GM18511 (cell line): ENCODE measurements at regions not wholly inside any gene's neighbourhood (a gene's known extent, or its start where the extent isn't known, plus 50 kb on each side); places are given as distances from the start of the nearest gene placed in this dataset.
"Not testable (repeated sequence)": the region's sequence is repeated elsewhere in the genome, so short reads cannot be mapped to it uniquely, and the experiment has no call there.

Source experiments
- ATAC-seq: cut with Tn5 transposase; IDR thresholded peaks from one replicate; pipeline ENCODE4 v1.9.1; 2021; ENCODE audit warnings: mild to moderate bottlenecking, moderate library complexity; ENCODE audit not compliant: unreplicated experiment

- no peak for ATAC-seq
Observed at GRCh38 chr6:14472255-14472985, 354.8 kb downstream of the CD83 start.

GRCh38 chr6:14472986-14473337 lies 355.4 kb downstream of the CD83 start:
- ATAC-seq = no peak

- ATAC-seq = no peak
Observed at GRCh38 chr6:14474816-14475215, 357.2 kb downstream of the CD83 start.

- no peak for ATAC-seq
Observed at GRCh38 chr6:14475306-14475705, 357.7 kb downstream of the CD83 start.

- no peak for ATAC-seq
Observed at GRCh38 chr6:14476793-14477531, 359.4 kb downstream of the CD83 start.

GRCh38 chr6:14477559-14477958 lies 360.0 kb downstream of the CD83 start:
- ATAC-seq = no peak

- ATAC-seq = no peak
Observed at GRCh38 chr6:14478381-14479225, 361.0 kb downstream of the CD83 start.

GRCh38 chr6:14481946-14482345 lies 364.4 kb downstream of the CD83 start:
- ATAC-seq = not testable (repeated sequence)

GRCh38 chr6:14487625-14488024 lies 370.1 kb downstream of the CD83 start:
- ATAC-seq = no peak

GRCh38 chr6:14488180-14488579 lies 370.6 kb downstream of the CD83 start:
- no peak for ATAC-seq

- no peak for ATAC-seq
Observed at GRCh38 chr6:14489445-14489844, 371.9 kb downstream of the CD83 start.

- ATAC-seq = no peak
Observed at GRCh38 chr6:14498748-14499147, 381.2 kb downstream of the CD83 start.

- no peak for ATAC-seq
Observed at GRCh38 chr6:14499309-14499708, 381.7 kb downstream of the CD83 start.

GRCh38 chr6:14499841-14500240 lies 382.3 kb downstream of the CD83 start:
- ATAC-seq = no peak

GRCh38 chr6:14500809-14501208 lies 383.2 kb downstream of the CD83 start:
- ATAC-seq = no peak

- ATAC-seq = no peak
Observed at GRCh38 chr6:14501240-14501639, 383.7 kb downstream of the CD83 start.

GRCh38 chr6:14501914-14502313 lies 384.3 kb downstream of the CD83 start:
- no peak for ATAC-seq

GRCh38 chr6:14502551-14502950 lies 385.0 kb downstream of the CD83 start:
- ATAC-seq = no peak

GRCh38 chr6:14505401-14505800 lies 387.8 kb downstream of the CD83 start:
- ATAC-seq = no peak

- no peak for ATAC-seq
Observed at GRCh38 chr6:14506656-14507246, 389.2 kb downstream of the CD83 start.

- ATAC-seq = no peak
Observed at GRCh38 chr6:14509120-14509519, 391.5 kb downstream of the CD83 start.
